ENCODE measurements at regions not wholly inside any gene's neighbourhood (a gene's known extent, or its start where the extent isn't known, plus 50 kb on each side); places are given as distances from the start of the nearest gene placed in this dataset.
"Not testable (repeated sequence)": the region's sequence is repeated elsewhere in the genome, so short reads cannot be mapped to it uniquely, and the experiment has no call there.

DNA sequence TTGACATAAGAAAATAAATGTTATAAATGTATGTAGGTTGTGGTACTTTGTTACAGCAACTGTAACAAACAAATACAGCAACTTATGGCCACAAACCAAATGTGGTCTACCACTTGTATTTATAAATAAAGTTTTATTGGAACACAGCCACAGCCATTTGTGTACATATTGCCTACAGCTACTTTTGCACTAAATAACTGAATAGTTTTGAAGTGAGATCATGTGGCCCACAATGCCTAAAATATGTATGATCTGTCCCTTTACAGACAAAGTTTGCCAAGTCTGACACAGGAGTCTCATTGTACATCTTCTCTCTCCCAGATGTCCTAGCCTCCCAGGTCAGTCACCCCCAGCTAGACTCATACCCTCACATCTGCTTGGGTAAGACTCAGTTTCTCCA lies 283.6 kb upstream of the PRDM9 start:
- DNase-seq, result no peak

DNA sequence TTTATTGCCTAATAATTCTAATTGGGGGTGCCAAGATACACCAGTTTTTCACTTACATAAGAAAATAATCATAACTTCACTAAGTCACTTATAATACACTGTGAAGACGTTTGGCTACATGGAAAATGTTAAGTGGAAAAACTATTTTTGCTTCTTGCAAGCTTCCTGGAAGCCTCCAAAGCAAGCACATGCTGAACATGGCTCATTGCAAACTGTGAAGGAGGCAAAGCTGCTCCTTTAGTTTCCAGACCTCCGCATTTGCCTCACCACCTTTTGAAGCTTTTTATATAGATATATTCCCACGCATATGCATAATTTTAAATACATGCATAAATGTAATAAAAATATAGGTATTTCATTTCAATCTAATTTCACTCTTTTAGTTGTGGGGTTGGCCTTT lies 285.6 kb upstream of the PRDM9 start:
- no peak for DNase-seq

DNA sequence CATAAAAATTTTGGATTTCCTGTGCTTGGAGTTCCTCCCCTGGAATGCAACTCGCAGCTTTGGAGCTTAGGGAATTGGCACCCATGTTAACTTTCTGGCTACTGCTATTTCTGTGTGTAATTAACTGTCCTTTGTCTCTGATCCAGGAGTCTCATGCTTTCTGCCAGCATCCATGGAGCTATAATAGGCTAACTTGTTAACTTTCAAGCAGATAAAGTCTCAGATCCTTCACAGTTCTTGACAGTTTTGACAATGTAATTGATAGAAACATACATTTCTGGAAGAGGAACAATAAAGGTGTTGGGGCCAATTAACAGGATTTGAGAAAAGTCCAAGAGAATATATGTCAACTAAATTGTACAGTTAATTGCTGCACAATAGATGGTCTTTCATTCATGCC lies 290.2 kb upstream of the PRDM9 start:
- DNase-seq, result no peak

DNA sequence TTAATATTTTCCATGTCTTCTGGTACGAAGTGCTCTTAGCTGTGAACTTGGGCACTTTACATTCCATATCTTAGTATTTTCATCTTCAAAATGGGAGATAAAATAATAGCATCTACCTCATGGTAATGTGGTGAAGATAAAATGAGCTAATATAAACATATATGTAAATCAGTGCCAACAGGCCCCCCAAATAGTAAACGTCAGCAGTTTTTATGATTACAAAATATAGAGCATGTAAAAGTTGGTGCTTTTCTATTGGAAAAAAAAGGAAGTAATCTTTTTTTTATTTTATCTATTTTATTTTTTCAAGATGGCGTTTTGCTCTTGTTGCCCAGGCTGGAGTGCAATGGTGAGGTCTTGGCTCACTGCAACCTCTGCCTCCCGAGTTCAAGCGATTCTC lies 291.1 kb upstream of the PRDM9 start:
- no peak for DNase-seq

DNA sequence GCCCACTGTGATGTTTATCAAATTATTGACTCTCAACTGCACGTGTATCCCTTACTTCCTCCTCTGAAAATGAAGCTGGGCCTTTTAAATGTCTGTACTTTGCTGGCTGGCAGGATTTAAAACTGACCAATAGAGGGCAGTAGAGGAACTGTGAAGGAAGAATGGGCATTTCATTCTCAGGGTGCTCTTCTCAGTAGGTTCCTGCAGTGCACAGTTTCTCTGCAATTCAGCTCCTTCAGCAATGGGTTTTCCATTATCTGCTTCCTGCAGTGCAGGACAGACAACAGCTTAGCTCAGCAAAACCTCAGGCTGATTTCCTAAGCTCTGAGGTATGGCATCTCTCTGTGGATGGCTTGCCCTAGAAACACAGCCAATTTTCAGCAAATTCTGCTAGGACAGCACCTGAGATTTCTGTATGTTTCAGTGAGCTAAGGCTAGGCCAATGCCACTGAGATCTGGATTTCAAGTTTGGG lies 298.4 kb upstream of the PRDM9 start:
- DNase-seq, result peak; percentile 10

DNA sequence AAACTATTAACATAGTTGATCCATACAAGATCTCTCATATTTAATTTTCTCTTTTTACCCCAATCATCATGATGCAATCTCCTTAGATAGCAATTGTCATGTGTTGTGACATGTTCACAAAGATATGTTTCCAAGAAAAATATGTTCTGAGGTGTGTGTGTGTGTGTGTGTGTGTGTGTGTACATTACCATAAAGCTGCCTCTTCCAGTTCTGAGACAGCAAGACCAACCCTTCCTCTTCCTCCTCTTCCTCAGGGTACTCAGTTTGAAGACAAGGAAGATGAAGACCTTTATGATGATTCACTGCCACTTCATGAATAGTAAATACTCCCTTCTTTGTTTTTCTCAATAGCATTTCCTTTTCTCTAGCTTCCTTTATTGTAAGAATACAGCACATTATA lies 303.3 kb upstream of the PRDM9 start:
- DNase-seq, result no peak

DNA sequence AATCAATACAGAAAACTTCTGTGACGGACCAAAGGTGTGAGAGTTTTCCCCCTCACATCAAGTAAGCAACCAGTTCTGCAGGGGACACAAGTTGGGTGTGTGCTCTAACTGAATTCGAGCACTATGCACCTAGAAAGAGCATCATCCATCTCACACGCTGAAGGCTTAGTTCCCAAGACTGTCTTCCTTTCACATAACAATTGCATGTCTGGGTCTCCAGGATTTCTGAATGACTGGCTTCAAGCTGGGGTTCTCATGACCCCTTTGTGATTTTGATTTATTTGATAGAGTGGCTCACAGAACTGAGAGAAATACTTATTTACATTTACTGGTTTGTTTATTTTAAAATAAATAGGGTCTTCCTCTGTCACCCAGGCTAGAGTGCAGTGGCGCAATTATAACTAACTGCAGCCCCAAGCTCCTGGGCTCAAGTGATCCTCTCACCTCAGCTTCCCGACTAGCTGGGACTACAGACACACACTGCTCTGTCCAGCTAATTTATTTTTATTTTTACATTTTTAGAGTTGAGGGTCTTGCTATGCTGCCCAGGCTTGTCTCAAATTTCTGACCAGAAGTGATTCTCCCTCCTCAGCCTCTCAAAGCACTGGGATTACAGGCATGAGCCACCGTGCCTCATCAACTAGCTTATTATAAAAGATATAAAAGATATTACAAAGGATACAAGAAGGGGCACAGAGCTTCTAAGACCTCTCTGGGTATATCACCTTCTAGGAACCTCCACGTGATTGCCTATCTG lies 316.7 kb upstream of the CDH12 start:
- no peak for DNase-seq

DNA sequence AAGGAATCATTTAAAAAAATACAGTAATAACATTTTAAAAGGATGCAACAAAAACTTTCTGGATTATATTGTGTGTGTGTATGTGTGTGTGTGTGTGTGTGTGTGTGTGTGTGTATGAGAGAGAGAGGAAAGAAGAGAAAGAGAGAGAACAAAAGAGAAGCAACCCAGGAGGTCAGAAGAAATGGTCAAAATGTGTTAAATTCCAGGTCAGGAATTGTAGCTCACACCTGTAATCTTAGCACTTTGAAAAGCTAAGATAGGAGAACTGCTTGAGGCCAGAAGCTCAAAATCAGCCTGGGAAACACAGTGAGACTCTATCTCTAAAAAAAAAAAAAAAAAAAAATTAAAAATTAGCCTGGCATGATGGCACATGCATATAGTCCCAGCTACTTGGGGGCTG lies 311.8 kb upstream of the CDH12 start:
- DNase-seq, result no peak

DNA sequence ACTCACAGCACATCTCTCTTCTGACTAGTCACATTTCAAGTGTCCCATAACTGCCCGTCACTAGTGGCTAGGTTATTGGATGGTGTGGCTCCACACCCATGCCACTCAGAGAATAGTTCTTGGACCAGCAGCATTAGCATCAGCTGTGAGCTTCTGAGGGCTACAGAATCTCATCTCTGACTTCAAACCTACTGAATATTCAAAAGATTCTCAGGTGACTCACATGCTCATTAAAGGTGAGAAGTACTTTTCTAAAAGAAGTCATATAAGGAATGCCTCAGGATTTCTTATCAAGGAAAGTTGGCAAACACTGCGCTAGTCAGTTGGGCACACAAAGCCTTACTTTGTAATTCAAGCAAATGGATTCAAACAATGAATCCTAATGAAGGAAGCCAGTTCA lies 305.0 kb upstream of the CDH12 start:
- no peak for DNase-seq

DNA sequence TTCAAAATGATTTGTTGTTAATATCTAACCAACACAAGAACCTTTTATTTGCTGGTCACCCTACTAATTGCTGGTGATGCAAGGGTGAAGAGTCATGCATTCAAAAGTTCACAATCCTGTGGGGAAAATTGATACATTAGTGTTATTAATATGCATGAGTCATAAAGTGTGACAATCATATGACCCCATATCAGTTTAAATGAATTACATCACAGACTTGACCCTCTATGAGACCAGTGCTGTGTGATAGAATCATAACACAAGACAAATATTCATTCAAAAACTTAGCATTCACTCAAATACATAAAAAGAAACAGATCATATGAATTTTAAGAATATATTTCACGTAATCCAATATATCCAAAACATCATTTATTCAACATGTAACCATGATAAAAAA lies 304.6 kb upstream of the CDH12 start:
- DNase-seq, result no peak

DNA sequence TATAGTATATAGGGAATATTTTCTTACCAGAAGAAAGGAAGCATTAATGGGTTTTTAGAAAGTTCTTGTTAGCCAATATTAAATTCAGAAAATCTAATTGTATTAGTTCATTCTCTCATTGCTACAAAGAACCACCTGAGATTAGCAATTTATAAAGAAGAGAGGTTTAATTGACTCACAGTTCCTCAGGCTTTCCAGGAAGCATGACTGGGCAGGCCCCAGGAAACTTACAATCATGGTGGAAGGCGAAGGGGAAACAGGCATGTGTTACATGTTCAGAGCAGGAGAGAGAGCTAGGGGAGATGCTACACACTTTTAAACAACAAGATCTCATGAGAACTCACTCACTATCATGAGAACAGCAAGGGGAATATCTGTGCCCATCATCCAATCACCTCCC lies 304.0 kb upstream of the CDH12 start:
- no peak for DNase-seq

DNA sequence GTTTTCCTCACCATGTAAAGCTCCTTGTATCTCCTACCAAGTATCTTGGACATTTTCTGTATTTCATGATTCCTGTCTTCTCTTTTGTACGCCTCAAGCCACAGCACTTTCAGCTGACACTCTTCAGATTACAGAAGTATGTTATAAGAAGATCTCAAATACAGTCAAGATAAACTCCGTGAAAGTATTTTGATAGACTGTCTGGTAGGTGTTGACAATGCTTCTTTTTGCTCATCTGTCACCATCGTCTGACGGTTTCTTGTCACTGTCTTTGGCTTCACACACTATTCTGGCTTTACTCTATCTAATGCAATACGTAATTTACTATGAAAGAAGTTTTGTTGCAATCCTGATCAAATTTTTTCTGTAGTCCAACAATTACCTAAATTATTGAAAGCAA lies 294.5 kb upstream of the CDH12 start:
- DNase-seq, result no peak

DNA sequence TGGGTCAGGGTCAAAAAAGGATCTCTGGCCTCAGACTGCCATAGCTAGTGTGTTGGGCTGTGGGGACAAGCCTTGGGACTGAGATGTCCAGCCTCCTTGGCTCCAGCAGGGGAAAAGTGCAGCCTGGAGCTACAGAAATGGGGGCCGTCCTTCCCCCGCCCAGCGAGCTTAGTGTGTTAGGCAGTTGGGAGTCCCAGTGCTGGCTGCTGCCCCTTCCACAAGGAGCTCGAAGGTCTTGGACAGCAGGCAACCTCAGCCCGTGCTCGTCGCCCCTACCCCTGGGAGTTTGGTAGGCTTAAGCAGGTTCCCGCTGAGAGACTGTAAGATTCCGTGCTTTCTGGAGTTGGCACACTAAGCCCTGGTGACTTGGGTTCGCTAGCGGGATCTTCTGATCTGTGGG lies 293.0 kb upstream of the CDH12 start:
- no peak for DNase-seq

DNA sequence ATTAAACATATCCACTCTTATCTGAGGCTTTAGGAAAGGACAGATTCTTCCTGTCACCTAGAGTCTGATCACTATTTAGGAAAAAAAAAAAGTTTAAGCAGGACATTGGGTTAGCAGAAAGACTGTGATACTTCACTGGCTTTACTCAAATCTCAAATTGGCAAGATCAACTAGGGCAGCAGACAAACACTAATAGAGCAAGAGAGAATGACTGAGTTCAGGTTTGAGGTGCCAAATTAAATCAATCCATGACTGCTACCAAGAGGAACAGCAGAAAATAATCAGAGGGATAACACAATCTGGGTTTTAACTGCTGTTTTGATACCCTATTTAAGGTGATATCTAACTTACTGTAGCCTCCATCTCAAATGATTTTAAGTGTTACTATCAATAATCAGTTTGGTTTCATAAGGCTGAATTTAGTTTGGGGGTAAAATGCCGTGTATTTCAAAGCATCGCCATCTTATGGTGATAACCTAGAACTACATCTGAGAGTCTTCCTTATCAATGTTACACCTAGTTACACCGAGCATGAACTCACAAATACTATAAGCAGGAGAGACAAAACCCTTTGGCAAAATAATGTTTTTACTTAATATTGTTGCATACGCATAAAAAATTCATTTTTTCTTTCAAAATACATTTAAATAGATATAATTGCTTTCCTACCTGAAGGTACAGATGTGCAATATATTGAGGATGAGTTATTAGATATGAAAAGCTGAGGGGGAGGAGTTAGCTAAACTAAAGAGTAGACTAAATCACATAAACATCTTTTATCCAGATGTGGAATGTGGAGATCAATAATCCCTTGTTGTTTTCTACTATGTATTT lies 286.4 kb upstream of the CDH12 start:
- DNase-seq, result no peak

DNA sequence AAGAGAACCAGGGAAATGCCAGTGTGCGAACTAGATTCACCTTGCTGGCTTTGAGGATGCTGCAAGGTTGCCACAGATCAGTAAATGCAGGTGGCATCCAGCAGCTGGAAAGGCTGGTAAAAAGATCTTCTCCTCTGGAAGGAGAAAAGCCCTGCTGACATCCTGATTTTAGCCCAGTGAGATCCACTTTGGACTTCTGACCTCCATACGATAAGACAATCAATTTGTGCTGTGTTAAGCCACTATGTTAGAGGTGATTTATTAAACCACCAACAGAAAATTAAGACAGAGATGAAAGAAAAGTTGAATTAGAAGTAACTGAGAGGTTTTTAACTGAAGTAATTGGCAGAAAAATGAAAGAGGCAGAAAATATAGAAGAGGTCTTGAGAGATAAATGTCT lies 283.8 kb upstream of the CDH12 start:
- DNase-seq, result no peak

DNA sequence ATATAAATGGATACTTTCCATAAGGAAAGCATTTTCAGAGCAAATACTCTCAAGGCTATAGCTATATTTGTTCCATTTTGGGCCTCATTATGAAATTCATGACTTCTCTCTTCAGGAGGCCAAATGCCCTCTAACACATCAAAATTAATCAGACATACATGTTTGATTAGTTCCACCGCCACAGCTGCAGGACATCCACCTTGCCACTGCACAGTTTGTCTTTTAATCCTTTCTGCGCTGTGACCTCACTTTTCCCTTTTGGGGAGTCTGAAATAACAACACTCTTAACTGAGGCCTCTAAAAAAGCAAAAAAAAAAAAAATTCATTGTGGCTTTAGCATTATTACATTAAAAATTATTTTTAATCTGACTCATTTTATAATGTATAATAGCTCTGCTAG lies 279.1 kb upstream of the CDH12 start:
- DNase-seq, result no peak

DNA sequence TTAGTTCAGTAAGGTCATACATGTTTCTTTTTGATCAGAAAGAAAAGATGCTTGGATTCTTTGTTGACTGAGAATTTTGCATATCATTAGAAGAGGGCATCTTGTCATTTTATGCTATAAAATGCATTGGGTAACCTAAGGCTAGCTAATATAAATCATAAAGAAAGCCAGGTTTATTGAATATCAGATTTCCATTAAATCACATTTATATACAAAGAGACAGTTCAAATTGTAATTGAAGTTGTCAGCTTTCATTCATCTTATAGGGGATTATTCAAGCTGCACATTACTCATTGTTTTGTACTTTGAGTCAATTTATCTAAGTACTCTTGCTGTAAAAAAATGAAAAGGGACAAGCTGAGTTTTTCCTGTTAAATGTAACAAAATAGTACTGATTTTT lies 259.1 kb upstream of the CDH12 start:
- no peak for DNase-seq

DNA sequence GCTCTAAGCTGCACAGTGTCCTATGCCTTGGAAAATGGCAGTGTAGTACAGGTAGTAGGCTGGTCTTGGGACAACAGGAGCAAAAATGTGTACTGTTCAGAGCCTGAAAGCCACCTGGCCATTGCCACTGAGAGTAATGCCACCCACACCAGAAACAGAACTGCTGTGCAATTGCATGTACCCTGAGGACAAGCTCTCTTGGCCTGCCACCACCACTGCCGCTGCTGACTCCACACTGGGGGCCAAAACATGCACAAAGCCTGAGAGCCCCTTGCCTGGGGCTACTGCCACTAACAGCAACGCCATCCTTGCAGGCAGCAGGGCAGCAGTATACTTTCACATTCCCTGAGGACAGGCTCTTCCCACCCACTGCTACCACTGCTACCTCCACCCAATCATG lies 251.9 kb upstream of the CDH12 start:
- DNase-seq, result no peak

DNA sequence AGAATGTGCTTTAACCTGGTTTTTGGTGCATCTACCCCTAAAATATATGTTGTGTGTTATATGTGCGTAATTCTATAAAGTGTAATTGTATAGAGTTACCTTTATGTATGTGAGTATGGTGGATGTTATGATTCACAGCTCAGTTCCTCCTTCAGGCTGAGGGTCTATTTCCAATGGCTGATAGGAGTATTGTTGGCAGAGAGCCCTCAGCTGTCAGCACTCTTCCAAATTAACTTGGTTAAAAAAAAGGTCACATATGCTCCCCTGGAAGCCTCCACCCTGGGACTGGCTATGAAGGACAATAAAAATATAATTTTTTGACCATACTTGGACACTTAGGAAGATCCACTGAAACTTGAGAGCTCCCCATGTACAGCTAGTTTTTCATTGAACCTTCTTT lies 250.4 kb upstream of the CDH12 start:
- DNase-seq, result no peak

DNA sequence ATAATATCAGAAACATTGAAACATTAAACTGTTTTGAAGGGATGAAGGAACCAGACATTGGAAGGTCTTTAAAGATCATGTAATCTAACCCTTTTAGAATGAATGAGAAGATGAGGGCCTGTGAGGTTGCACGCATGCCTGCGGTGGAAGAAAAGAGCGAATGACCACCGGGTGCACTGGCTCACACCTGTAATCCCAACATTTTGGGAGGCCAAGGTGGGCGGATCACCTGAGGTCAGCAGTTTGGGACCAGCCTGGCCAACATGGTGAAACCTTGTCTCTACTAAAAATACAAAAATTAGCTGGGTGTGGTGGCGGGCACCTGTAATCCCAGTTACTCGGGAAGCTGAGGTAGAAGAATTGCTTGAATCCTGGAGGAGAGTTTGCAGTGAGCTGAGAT lies 242.3 kb upstream of the CDH12 start:
- DNase-seq, result not testable (repeated sequence)

DNA sequence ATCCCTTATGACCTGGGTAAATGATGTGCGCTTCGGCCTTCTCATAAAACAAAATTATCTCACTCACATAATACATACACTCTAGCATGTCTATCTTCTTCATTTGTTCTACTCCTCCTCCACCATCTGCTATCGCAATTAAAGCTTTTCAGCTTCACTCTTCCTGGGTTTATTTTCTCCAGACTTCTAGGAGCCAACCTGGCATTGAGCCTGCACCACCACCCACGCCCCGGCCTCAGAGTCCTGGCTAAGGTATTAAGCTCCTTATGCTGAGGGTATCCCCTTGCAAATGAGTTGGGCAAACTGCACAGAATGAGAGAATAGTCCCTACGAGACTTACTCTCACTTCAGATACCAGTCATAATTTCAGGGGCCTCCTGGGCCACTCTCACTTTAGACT lies 236.1 kb upstream of the CDH12 start:
- DNase-seq, result no peak

DNA sequence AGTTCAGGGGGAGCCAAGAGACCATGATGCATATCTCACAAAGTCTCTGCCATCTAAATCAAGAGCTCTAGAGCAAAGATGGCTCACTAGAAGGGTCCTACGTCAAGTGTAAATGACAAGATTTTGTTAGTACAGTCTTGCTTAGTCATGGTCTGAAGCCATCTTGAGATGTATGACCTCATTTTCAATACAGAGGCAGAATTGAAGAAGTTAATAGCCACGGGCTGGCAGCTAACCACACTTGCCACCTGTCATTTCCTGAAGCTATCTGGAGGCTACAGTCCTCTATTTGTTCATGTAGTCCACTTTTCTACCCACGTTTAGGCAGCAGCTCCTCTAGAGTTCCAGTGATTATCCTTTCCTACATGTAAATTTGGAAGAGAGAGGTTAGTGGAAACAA lies 231.7 kb upstream of the CDH12 start:
- DNase-seq, result no peak

DNA sequence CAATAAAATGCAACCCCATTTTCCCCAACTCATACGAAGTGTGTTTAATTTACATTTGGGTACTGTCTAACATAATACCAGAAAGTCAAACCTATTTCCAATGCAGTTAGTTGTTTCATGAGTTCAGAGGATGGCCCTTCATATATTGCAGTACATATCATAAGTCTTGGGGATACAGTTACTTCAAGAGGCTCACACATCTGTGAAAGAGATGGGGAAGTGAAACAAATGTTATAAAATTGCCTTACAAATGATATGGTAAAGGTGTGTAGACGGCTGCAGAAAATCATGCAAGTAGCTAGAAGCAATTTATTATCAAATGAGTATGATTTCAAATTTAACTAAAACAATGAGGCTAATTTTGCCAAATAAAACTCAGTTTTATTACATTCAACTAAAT lies 219.0 kb upstream of the CDH12 start:
- DNase-seq, result no peak

DNA sequence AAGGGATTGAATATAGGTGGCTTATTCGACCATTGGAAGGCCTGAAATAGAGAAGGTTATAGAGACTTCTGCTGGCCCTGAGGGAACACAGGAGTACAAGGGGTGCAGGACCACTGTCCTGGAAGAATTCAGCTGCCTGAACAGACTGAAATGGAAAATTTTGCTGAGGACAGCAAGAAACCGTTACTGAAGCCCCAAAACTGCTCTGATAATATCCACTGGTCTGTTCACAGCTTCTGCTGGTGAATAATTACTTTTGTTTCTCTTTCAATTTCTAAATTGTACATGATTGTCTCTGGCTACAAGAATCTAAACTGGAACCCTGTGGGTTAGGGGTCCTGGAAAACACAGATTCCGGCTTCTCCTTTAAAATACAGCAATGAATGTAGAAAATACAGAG lies 218.5 kb upstream of the CDH12 start:
- DNase-seq, result no peak

DNA sequence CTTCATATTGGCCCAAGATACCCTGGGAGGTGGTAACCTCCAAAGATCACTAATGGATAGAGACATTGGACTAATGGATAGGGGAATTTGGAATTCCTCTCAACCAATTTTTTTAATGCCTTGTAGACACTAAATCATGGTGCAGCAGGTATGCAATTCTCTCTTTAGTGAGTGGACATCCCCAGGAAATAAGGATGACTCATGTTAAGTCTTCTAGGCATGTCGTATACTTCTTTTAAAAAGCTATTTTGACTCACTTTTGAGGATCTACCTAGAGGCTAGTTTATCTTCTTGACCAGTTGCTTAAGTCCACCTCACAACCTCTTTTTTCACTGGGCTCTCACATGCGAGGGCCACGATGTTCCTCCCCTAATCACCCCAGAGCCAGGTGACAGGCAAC lies 211.6 kb upstream of the CDH12 start:
- DNase-seq, result no peak
